ENCODE measurements at regions not wholly inside any gene's neighbourhood (a gene's known extent, or its start where the extent isn't known, plus 50 kb on each side); places are given as distances from the start of the nearest gene placed in this dataset.

DNA sequence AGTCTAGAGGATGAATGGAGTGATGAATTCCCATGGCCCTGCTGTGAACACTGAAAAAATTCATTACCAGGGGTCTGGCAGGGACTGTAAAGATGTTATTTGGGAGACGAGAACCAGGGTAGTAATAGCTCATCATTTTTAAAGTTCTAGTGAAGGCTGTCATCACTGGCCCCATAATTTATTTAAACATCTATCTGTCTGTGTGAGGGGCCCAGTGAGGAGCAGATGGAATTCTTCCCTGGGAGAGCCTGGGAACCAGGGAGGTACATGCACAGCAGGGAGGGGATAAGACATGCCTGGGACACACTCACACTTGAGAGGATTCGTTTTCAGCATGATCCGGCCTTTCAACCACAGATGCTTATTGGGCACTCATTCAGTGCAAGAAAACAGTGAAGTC lies 162.0 kb downstream of the PDGFRA start:
- ChIA-PET RAD21 (ENCODE audit: unreplicated experiment) (no interaction called here), POLR2A (no interaction called here), SMC1A (ENCODE audit: uncharacterized antibody, unreplicated experiment) (no interaction called here), CTCF (no interaction called here)
- FAIRE-seq: no peak
- no TSS peak for BruUV-seq (replicated peaks)
- H3K9ac ChIP-seq (ENCODE audit: control insufficient read depth, insufficient read depth, low read length): no peak overlapping the region
- no peak overlapping the region for H3K4me3 ChIP-seq
- in situ Hi-C loops (cut with MboI): no loop called here
- H3K27me3 ChIP-seq (replicated peaks in 1 of 2; ENCODE audit: control insufficient read depth in 2 of 2, insufficient read depth in 2 of 2, low read length in 1 of 2): no peaks in the 10 kb centered on the region
- no peak overlapping the region for H2AFZ ChIP-seq (ENCODE audit: control insufficient read depth, low read depth, low read length)
- no peak for DNase-seq (ENCODE audit: low read depth, low spot score)
- H3K27ac ChIP-seq (ENCODE audit: control insufficient read depth, insufficient read depth): no peak overlapping the region
- no peaks in the 10 kb centered on the region for H3K9me3 ChIP-seq (replicated peaks; ENCODE audit: control insufficient read depth, insufficient read depth, low read length)
- no peak for ATAC-seq
- H3K36me3 ChIP-seq (ENCODE audit: control insufficient read depth in 2 of 2, insufficient read depth in 2 of 2, low read length in 1 of 2): no peaks in the 10 kb centered on the region
- no peaks in the 10 kb centered on the region for H4K20me1 ChIP-seq (ENCODE audit: control insufficient read depth, insufficient read depth)
- no peaks in the 10 kb centered on the region for H3K79me2 ChIP-seq (ENCODE audit: control insufficient read depth, insufficient read depth, low read length)
- no peaks in the 10 kb centered on the region for H3K4me1 ChIP-seq (ENCODE audit: control insufficient read depth, insufficient read depth, low read length)
- H3K4me2 ChIP-seq (ENCODE audit: control insufficient read depth, insufficient read depth): no peak overlapping the region
- intact Hi-C loops (cut with micrococcal nuclease; ENCODE audit: unreplicated experiment): no loop called here
- 0% methylated on average over 2 of the region's 3 CpGs for WGBS (ENCODE audit: insufficient coverage, insufficient replicate concordance, low lambda C conversion rate, missing lambda C conversion rate)
- TF ChIP-seq SPI1 (IDR thresholded peaks at IDR 0.05; ENCODE audit: borderline replicate concordance, insufficient read depth, low read depth, low read length) (no peak), NFXL1 (IDR thresholded peaks at IDR 0.05; ENCODE audit: borderline replicate concordance) (no peak), RAD21 (IDR thresholded peaks at IDR 0.05; ENCODE audit: insufficient read depth, low read depth, low read length) (no peak), SP1 (IDR thresholded peaks at IDR 0.05; ENCODE audit: low read depth, low read length) (no peak), CREB1 (IDR thresholded peaks at IDR 0.05; ENCODE audit: low read depth) (no peak), PML (IDR thresholded peaks at IDR 0.05; ENCODE audit: low read length) (no peak), MYC (IDR thresholded peaks at IDR 0.05; ENCODE audit: insufficient read depth, insufficient read length, insufficient replicate concordance, low read length, severe bottlenecking) (no peak)
- TF ChIP-seq, protein P1, sequence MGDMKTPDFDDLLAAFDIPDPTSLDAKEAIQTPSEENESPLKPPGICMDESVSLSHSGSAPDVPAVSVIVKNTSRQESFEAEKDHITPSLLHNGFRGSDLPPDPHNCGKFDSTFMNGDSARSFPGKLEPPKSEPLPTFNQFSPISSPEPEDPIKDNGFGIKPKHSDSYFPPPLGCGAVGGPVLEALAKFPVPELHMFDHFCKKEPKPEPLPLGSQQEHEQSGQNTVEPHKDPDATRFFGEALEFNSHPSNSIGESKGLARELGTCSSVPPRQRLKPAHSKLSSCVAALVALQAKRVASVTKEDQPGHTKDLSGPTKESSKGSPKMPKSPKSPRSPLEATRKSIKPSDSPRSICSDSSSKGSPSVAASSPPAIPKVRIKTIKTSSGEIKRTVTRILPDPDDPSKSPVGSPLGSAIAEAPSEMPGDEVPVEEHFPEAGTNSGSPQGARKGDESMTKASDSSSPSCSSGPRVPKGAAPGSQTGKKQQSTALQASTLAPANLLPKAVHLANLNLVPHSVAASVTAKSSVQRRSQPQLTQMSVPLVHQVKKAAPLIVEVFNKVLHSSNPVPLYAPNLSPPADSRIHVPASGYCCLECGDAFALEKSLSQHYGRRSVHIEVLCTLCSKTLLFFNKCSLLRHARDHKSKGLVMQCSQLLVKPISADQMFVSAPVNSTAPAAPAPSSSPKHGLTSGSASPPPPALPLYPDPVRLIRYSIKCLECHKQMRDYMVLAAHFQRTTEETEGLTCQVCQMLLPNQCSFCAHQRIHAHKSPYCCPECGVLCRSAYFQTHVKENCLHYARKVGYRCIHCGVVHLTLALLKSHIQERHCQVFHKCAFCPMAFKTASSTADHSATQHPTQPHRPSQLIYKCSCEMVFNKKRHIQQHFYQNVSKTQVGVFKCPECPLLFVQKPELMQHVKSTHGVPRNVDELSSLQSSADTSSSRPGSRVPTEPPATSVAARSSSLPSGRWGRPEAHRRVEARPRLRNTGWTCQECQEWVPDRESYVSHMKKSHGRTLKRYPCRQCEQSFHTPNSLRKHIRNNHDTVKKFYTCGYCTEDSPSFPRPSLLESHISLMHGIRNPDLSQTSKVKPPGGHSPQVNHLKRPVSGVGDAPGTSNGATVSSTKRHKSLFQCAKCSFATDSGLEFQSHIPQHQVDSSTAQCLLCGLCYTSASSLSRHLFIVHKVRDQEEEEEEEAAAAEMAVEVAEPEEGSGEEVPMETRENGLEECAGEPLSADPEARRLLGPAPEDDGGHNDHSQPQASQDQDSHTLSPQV (IDR thresholded peaks at IDR 0.05): no peak

Measured in GM12878 (cell line).